ELF-1 (cell line): ENCODE measurements at regions not wholly inside any gene's neighbourhood (a gene's known extent, or its start where the extent isn't known, plus 50 kb on each side); places are given as distances from the start of the nearest gene placed in this dataset.
"Not testable (repeated sequence)": the region's sequence is repeated elsewhere in the genome, so short reads cannot be mapped to it uniquely, and the experiment has no call there.

ENCODE experiments used
- DNase-seq: peaks from one replicate; pipeline ENCODE4 v3.0.0-alpha.2; 2016; ENCODE audit warnings: low read depth, low spot score

DNA sequence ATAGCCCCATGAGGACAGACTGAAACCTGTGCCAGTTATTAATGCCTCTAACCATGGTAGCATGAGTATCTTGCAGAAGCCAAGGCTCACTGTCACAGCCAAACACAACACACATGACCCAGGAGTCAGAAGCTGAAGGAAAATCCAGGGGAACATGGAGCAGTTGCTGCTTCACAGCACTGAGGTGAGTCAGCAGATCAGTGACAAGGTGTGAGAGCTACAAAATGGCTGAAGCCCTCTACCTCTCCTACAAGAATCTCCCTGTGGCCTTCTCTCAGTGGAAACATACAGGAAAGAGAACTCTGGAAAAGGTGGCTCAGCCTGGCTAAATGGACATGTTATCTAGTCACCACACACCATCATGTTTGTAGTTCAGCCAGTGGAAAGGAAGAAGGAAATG, 93.5 kb downstream of the NAB1 start:
- DNase-seq, result no peak

- DNase-seq, result no peak
Observed at GRCh38 chr2:190744041-190744440, 95.2 kb downstream of the NAB1 start.

DNA sequence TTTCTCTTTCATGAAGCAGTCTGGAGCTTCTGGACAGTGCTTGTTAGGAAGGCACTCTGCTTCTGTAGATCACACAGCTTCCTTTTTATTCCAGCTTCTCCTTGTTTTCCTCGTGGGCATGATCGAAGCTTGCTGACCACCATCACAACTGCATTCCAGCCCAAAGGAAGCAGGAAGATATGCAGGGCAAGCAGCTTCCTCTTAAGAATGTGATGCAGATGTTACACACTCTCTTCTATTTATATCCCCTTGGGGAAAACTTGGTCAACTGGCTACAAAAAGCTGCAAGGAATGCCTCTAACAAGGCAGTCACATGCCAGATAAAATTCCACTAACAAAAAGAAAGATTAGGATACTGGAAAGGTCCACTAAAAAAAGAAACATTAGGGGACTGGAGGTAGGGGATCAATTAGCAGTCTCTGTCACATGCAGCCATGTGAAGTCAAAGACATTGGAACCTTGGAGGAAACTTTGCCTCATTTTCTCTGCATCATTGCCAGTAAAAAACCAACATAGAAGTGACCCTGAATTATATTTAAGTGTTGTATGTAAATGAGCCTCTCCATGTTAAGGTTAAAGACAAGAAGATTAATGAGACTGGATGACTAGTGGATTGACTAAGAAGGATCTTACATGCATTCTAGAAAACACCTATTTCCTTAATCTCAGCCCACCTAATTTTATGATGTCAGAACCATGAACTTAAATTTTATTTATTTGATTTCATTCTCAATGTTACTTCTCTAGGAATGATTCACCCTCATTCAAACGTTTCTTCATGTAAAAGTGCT, 98.3 kb downstream of the NAB1 start:
- peak; percentile 42 for DNase-seq

DNA sequence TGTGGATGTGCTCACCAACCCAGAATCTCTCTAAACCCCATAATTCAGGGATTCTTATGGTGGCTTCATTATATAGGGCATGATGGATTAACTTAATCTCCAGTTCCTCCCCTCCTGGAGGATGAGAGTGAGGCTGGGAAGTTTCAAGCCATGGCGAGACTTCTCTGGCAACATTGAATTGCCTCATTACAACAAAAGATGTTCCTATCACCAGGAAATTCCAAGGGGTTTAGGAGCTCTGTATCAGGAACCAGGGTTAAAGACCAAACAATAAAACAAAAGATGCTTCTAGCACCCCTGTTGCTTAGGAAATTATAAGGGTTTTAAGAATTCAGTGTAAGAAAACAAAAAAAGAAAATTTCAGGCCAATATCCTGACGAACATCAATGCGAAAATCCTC, 100.1 kb downstream of the NAB1 start:
- no peak for DNase-seq

DNA sequence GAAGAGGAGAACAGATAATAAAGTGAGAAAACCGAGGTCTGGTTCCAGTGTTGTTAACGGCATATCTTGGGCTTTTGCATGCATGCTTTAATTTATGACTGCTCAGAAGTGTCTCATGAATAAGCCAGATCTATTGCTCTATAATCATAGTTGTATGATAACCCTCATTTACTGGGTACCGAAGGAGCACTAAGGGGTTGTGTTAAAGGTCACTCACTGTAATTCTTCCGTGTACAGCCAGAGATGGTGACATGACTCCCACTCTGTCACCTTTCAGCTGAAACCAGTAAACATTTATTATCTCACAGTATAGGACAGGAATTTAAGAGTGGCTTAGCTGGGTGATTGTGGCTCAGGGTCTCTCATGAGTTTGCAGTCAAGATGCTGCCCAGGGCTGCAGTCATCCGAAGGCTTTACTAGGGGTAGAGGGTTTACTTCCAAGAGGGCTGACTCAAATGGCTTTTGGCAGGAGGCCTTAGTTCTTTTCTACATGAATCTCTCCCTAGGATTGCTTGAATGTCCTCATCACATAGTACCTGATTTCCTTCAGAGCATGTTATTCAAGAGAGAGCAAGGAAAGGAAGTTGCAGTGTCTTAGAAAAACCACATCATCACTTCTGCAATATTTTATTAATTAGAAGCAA, 107.0 kb downstream of the NAB1 start:
- peak; percentile 12 for DNase-seq

- DNase-seq, result no peak
Observed at GRCh38 chr2:190759749-190760213, 110.9 kb downstream of the NAB1 start.

GRCh38 chr2:190760353-190761150, 111.7 kb downstream of the NAB1 start:
- peak; percentile 13 for DNase-seq

- not testable (repeated sequence) for DNase-seq
Observed at GRCh38 chr2:190761216-190761615, 112.3 kb downstream of the NAB1 start.

DNA sequence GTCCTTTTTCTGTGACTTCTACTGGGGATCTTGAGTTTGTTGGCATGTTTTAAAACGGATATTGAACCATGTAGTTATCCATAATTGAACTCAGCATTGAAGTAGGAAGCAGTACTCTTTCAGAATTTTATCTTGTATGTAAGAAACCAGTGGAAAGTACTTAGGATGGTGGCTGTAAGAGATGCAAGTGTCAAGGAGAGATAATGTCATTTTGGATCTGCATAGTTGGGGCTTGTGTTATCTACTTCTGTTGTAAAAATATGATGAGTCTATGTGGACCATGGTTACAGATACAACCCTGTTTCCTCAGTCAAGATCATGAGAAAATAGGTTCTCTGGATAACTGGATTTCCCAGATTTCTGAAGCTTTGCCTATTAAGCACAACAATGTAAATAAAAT, 113.7 kb downstream of the NAB1 start:
- no peak for DNase-seq

DNA sequence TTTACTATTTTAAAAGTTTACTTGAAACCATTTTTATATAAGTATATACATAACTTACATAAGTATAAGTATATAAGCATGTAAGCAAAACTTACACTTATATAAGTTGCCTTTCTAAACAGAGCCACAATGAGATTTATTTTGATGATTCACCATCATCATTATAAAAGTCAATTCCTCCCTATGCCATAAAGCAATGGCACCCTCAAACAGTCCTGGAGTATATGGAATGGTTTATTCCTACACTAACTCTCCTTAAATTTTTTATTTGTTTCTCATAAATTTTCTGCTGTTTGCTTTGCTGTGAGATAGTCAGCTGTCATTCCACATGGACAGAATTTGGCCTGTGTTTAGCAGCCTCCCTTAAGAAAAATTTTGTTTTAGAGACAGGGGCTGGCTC, 114.2 kb downstream of the NAB1 start:
- no peak for DNase-seq

DNA sequence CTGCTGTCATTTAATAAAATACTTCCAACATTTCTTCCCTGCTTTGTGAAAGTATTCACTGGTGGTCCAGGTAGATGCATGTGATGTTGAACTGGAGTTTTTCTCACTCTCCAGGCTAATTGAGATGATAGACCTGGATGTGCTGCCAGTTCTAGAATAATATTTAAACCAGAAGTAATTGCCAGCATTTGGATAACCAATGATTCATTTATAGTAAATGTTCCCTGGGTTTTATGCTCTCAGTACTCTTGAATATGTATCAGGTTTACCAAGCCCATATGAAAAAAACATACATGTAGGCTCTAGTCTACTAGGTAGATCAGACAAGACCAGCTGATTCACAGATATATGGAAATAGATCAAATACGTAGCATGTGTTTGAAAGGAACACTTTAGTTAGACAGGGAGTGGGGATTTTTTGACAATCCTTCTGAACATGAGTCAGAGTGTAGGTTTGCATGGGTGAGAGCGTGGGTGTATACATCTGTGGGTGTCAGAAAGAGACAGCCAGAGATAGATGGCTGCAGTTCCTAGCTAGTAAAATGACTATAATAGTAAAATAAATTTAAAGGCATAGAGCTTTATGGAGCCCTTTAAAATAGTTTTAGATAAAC, 115.1 kb downstream of the NAB1 start:
- DNase-seq, result no peak

- no peak for DNase-seq
Observed at GRCh38 chr2:190765386-190766173, 115.0 kb upstream of the GLS start.

DNA sequence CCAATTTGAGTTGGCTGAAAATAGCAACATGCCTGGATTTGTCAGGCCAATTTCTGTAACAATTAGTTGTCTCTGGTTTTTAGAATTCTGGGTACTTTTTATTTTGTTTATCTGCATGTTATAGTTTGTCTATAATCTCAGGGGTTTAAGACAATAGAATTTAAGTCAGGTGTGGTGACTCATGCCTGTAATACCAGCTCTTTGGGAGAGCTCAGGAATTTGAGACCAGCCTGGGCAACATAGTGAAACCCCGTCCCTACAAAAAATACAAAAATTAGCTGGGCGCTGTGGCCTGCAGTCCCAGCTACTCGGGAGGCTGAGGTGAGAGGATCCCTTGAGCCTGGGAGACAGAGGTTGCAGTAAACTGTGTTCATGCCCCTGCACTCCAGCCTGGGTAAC, 114.4 kb upstream of the GLS start:
- no peak for DNase-seq

DNA sequence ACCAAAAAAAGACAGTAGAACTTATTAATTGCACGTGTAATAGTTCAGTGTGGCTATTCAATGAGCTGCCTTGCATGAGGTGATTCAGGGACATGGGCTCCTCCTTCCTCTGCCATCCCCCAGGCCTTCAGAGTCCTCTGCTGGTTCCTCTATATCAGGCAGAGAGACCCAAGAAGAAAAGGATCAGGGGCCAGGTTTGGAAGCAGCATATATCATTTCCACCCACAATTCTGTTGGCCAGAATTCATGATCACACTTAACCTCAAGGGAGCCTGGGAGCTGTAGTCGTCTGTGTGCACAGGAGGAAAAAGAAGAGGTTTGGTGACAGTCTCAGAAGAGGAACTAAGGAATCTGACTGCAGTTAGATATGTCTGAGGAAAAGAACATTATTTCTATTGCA, 114.0 kb upstream of the GLS start:
- DNase-seq, result no peak

- no peak for DNase-seq
Observed at GRCh38 chr2:190767821-190768220, 112.8 kb upstream of the GLS start.

DNA sequence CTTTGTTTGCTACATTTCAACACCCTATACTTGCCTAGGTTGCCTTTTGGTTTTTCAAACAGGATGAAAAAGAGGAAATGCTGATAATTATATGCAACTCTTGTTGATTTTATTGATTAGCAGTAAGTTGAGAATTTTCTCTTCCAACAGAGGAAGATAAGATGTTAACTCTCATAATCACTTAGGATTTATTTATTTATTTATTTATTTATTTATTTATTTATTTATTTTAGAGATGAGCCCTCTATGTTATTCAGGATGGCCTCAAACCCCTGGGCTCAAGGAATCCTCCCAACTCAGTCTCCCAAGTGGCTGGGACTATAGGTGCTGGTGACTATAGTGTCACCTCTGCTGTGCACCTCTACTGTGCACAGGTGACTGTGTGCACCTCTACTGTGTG, 111.4 kb upstream of the GLS start:
- no peak for DNase-seq

DNA sequence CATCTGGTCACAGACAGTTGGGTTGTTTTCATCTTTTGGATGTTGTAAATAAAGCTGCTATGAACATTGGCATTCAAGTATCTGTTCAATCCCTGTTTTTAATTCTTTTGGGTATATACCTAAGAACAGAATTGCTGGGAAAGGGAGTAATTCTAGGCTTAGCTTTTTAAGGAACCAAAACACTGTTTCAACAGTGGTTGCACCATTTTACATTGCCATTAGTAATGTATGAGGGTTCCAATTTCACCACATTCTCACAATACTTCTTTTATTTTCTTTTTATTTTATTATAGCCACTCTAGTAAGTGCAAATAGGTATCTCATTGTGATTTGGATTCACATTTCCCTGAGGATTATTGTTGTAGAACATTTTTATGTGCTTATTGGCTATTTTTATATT, 108.9 kb upstream of the GLS start:
- DNase-seq, result no peak

DNA sequence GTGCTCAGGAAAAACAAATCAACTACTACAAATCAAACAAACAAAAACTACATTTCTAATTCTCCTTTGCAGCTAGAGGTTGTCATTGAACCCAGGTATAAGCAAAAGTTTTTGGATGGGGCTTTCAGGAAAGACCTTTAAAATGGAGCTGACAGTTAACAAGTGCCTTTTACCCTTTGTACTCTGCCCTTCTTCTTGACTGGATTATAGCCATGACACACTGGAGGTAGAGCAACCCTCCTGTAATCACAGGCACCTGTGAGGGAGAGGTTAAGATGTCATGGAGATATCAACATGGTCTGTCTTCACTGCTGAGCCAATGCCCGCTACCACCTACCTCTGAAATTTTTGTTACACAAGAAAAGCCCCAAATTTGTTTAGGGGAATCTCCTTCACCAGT, 100.0 kb upstream of the GLS start:
- no peak for DNase-seq

DNA sequence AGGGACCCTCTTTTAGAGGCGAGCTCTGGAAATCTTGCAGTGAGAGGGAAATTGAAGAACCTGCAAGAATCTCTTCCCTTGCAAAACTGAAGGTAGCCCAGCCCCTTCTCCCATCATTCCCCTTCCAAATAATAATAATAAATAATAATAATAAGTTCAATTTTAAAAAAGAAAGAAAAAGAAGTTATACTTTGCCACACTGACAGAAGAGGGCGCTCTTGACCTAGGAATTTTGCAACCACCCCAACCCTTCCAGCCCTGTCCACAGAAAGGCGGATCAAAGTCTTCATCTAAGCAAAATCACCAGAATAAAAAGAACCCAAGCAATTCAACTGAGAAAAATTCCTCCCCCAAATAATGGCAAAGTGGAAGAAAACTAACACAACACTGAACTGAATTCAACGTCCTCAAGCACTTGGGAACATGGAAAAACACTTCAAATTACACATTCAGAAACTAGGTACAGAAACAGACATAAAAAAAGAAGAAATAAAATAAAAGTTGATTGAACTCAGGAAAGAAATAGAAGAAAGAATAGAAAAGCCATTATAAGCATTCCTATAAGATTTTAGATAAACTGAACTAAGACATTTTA, 98.9 kb upstream of the GLS start:
- DNase-seq, result peak; percentile 28

DNA sequence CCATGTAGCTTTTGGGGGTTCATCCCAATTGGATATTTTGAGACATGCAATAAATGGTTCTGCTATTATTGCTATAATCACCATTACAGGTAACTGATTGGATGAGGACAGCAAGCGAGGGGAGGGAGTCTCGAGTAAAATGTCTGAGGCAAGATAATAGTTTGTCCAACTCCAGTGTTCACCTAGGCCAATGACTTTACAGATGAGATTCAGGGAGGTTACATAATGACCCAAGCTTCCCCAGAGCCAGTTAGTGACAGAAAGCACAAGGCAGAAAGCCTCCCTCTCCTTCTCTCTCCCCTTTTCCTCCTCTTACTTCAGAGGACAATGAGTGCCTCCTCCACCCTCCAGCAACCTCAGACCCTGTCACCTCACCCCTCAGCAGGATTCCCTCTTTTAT, 98.4 kb upstream of the GLS start:
- no peak for DNase-seq
